ENCODE measurements at regions not wholly inside any gene's neighbourhood (a gene's known extent, or its start where the extent isn't known, plus 50 kb on each side); places are given as distances from the start of the nearest gene placed in this dataset.

DNA sequence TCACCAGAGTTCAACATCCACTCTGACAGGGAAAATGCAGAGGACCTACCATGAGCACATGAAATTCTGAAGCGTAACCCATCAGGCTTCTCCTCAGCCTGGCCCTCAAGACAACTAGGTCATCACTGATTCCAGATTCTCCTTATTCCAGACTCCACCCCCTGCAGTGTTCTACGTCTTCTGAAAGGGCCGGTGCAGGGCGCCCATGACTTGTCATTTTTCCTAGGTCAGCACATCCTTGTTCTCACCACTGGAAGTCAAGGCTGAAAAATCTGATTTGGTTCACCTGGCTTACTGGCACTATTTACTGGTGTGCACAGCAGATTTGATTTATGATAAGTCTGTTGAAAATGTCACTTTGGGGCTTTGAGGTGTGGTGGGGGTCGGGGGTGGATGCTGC lies 140.9 kb upstream of the KLF3 start:
- TF ChIP-seq CTCF (IDR thresholded peaks at IDR 0.05; ENCODE audit: poor library complexity, severe bottlenecking) (no peak), TAF1 (IDR thresholded peaks at IDR 0.05; ENCODE audit: low read depth) (no peak), REST (IDR thresholded peaks at IDR 0.05; ENCODE audit: borderline replicate concordance) (no peak), EP300 (conservative IDR thresholded peaks at IDR 0.05; ENCODE audit: poor library complexity, severe bottlenecking) (no peak), EZH2 (IDR thresholded peaks at IDR 0.05; ENCODE audit: borderline replicate concordance, insufficient read depth, low read length, poor library complexity, severe bottlenecking) (no peak), POLR2AphosphoS5 (IDR thresholded peaks at IDR 0.05) (no peak), SMC3 (conservative IDR thresholded peaks at IDR 0.05; ENCODE audit: poor library complexity) (no peak)
